NCI-H774 (cell line): ENCODE measurements at regions not wholly inside any gene's neighbourhood (a gene's known extent, or its start where the extent isn't known, plus 50 kb on each side); places are given as distances from the start of the nearest gene placed in this dataset.

ENCODE experiments used
- DNase-seq: peaks from one replicate; lab custom pipeline; 2025; lab: John Stamatoyannopoulos, UW

- DNase-seq: no peak
Observed at GRCh38 chr17:14815079-14815478, 450.0 kb downstream of the PMP22 start.

- DNase-seq: no peak
Observed at GRCh38 chr17:14813649-14814370, 451.3 kb downstream of the PMP22 start.

GRCh38 chr17:14808425-14808824 is 456.7 kb downstream of the PMP22 start:
- DNase-seq: no peak

GRCh38 chr17:14805348-14805747 is 459.8 kb downstream of the PMP22 start:
- DNase-seq: no peak

- DNase-seq: no peak
Observed at GRCh38 chr17:14803826-14804225, 461.3 kb downstream of the PMP22 start.

- no peak for DNase-seq
Observed at GRCh38 chr17:14797801-14798200, 467.3 kb downstream of the PMP22 start.

GRCh38 chr17:14797021-14797420 is 468.1 kb downstream of the PMP22 start:
- DNase-seq: no peak

GRCh38 chr17:14794961-14795360 is 470.2 kb downstream of the PMP22 start:
- no peak for DNase-seq

GRCh38 chr17:14793237-14793636 is 471.9 kb downstream of the PMP22 start:
- DNase-seq: no peak

- no peak for DNase-seq
Observed at GRCh38 chr17:14792746-14793145, 472.4 kb downstream of the PMP22 start.

GRCh38 chr17:14791221-14791620 is 473.9 kb downstream of the PMP22 start:
- DNase-seq: no peak

- DNase-seq: no peak
Observed at GRCh38 chr17:14790521-14790920, 474.6 kb downstream of the PMP22 start.

GRCh38 chr17:14784997-14785696 is 480.0 kb downstream of the PMP22 start:
- DNase-seq: no peak

GRCh38 chr17:14781123-14781522 is 480.2 kb downstream of the HS3ST3B1 start:
- no peak for DNase-seq

- no peak for DNase-seq
Observed at GRCh38 chr17:14780097-14780651, 479.3 kb downstream of the HS3ST3B1 start.

GRCh38 chr17:14779241-14779640 is 478.4 kb downstream of the HS3ST3B1 start:
- DNase-seq: no peak

- no peak for DNase-seq
Observed at GRCh38 chr17:14777291-14777690, 476.4 kb downstream of the HS3ST3B1 start.

GRCh38 chr17:14776791-14777190 is 475.9 kb downstream of the HS3ST3B1 start:
- DNase-seq: no peak

- no peak for DNase-seq
Observed at GRCh38 chr17:14775731-14776492, 475.0 kb downstream of the HS3ST3B1 start.

GRCh38 chr17:14774774-14775173 is 473.9 kb downstream of the HS3ST3B1 start:
- no peak for DNase-seq

GRCh38 chr17:14772776-14773175 is 471.9 kb downstream of the HS3ST3B1 start:
- DNase-seq: no peak

- DNase-seq: no peak
Observed at GRCh38 chr17:14771543-14771942, 470.7 kb downstream of the HS3ST3B1 start.

- DNase-seq: no peak
Observed at GRCh38 chr17:14768923-14769322, 468.0 kb downstream of the HS3ST3B1 start.
